H7 (cell line): ENCODE measurements at regions not wholly inside any gene's neighbourhood (a gene's known extent, or its start where the extent isn't known, plus 50 kb on each side); places are given as distances from the start of the nearest gene placed in this dataset.

Source experiments
- DNase-seq: peaks from one replicate; pipeline ENCODE4 v3.0.0; 2012
- H3K27me3 ChIP-seq: 2 replicates; pipeline ENCODE4 v1.6.0; 2011; ENCODE audit warnings: mild to moderate bottlenecking, low read length; ENCODE audit not compliant: control insufficient read depth, insufficient read depth
- H3K36me3 ChIP-seq: replicated peaks from 2 replicates; pipeline ENCODE4 v1.5.1; 2011; ENCODE audit warnings: low read length; ENCODE audit not compliant: control insufficient read depth, insufficient read depth
- H3K4me3 ChIP-seq: 2 replicates; pipeline ENCODE4 v1.5.1; 2011; ENCODE audit warnings: low read depth, mild to moderate bottlenecking, control low read depth, low read length, moderate library complexity; ENCODE audit not compliant: insufficient read depth

DNA sequence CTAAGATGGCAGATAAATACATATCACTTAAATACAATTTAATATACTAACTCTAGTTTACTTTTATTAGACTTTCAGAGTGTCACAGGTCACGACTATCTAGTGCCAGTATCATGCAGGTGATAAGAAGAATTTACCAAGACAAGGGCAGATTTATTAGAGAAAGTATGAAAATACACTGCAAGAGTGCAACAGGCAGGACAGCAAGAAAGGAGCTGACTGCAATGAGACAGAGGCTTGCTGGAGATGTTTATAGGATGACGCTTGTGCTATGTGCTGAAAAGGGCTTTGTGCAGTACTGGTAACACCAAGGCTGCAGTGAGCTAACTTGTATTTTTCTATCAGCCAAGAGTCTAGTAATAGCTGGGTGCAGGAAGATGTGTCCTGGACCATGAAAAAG lies 96.7 kb upstream of the QRFPR start:
- no peak for DNase-seq
- H3K27me3 ChIP-seq: no peaks in the 10 kb centered on the region
- H3K36me3 ChIP-seq: no peaks in the 10 kb centered on the region
- H3K4me3 ChIP-seq: no peak overlapping the region

DNA sequence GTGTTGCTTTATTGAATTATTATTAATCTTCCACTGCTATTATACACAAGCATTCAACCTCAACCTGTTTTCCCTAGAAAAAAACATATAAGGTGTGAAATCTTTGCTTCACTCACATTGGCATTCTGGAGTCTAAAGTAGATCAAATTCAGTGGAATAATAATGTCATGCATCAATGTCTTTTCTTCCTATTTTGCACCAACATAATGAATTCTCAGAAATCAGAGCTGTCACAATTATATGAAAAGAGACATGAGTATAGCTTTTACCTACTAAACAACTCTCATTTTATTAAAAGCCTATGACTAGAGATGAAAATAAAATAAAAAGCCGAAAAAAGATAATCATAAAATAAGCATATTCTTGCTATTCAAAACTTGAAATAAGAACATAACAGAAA lies 96.3 kb upstream of the QRFPR start:
- H3K27me3 ChIP-seq: no peaks in the 10 kb centered on the region
- H3K4me3 ChIP-seq: no peak overlapping the region
- no peak for DNase-seq
- no peaks in the 10 kb centered on the region for H3K36me3 ChIP-seq

DNA sequence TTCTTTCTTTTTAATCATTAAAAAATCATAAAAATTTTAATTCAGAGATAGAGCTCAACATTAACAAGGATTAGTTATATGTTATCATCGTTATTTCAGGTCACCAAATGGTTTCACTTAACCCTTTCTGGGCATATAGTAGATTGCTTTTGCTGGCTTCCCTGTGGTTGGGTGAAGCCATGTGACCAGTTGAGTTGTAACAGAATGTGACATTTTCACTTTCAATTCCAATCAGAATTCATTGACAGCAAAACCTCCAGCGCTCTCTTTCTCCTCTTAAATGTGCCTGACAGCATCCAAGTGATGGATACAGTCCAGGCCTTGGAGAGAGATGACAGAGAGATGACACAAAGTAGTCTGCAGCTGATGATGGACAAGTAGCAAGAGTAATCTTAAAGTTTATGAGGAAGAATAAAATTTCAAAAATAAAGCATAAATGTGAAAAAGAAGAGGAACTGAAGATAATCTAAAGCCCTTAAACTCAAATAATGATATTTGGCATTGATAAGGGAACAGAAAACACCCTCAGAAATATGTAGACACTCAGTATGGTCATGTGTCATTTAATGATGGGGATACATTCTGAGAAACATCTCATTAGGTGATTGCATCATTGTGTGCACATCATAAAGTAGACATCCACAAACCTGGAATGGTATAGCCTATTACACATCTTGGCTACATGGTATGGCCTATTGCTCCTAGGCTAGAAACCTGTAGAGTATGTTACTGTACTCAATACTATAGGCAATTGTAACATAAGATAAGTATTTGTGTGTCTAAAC lies 92.3 kb upstream of the QRFPR start:
- no peaks in the 10 kb centered on the region for H3K36me3 ChIP-seq
- no peak overlapping the region for H3K4me3 ChIP-seq
- no peaks in the 10 kb centered on the region for H3K27me3 ChIP-seq
- DNase-seq: no peak

DNA sequence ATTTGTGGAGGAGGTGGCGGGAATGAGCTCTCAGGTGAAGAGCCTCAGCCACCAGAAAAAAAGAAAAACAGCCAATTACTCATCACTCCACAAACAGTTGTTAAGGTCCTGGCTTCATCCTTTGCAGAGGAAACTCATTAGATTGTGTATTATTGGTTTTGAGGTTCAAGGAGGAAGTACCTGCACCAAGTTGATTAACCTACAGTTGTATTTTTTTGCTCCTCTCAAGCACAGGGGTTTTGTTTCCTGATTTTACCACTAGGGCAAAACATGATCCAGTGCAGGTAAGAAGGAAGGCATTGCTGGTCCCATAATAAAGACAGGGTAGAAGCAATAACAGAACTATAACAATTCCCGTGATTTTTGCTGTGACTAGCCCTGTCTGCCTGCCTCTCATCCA lies 84.0 kb upstream of the QRFPR start:
- H3K4me3 ChIP-seq: no peak overlapping the region
- H3K27me3 ChIP-seq: no peaks in the 10 kb centered on the region
- DNase-seq: no peak
- no peaks in the 10 kb centered on the region for H3K36me3 ChIP-seq

DNA sequence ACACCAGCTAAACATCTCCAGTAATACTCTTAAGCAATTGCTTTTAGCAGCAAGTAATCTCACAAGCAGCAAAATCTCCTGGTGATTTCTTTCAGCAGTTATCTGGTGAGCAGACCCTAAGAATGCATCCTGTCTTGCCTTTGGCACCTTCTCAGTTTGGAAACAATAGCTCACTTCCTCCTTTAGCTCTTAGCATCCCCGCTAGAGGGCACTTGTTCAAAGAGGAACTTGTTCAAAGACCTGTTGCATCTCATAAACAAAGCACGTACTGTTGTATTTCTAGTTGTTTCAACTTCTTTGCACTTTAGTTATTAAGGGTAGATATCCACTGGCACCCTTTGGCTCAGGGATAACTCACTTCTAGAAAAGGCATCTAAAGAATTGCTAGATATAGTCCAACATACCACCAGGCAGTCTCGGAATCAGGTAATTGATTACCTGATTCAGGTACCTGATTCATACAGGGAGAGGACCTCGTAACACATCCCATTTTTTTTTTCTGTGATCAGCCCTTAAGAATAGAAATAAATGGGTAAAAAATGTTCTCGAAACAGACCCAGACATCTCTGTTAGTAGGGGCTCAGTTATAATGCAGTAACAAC lies 81.9 kb upstream of the QRFPR start:
- Histone ChIP-seq H3K4me3 (no peak overlapping the region), H3K36me3 (no peaks in the 10 kb centered on the region), H3K27me3 (no peaks in the 10 kb centered on the region)
- DNase-seq: peak; percentile 12

DNA sequence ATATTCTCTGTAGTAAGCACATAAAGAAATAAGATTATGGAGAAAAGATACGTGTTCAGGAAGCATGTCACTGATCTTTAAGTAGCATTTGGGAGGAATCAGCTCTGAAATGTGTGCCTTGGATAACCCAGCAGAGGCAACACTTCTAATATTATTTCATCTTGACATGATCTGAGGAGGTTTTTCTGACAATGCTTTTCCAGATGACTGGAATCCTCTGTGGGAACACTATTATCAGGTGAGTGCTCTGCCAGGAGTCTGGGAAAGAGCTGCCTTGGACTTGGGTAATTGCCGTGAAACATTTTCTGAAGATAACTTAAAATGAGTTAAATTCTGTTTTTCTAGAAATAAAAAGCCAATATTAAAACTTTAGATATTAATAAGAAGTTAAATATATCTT lies 78.2 kb upstream of the QRFPR start:
- DNase-seq: no peak
- Histone ChIP-seq H3K36me3 (no peaks in the 10 kb centered on the region), H3K27me3 (no peaks in the 10 kb centered on the region), H3K4me3 (no peak overlapping the region)

DNA sequence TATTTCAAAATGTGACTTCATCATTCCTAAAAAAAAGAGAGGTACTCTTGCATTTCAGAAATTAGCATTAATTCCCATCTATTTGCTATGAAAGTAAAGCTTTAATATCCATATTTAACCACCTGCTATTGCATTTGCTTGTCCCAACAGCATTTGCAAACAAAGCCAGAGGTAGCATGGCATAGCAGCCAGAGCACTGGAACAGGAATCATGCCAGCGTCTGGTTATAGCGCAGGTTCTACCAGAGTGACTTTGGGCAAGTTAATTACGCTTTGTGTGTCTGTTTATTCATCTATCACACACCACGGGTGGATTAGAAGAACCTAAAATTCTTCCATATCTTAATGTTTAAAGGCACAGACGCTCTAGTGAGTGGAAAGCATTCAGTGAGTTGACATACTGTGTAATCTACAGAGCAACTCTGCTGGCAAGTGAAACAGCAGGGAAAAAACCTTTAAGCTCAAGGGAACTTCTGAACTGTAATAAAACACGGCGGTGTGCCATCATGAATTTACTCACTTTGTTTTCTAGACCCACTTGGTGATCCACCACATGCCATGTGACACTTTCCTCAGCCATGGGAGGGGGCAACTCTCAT lies 76.6 kb upstream of the QRFPR start:
- no peaks in the 10 kb centered on the region for H3K27me3 ChIP-seq
- no peak for DNase-seq
- no peak overlapping the region for H3K4me3 ChIP-seq
- H3K36me3 ChIP-seq: no peaks in the 10 kb centered on the region

DNA sequence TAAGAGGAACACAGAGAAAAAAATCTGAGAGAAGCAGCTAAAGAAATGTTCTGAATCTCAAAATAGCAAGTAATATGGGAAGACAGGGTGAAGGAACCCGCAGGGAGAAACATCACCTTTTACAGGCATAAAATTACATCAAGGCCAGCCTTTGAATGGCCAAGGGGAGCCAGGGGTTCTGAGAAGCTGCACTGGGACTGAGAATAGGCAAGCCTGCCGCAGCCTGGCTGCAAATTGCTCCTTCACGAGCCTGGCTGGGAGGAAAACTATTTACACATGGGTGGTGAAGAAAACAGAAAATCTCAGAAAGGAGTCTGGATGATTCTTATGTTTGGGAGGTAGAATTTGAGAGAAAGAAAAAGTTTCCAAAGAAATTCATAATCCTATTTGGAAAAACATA lies 74.5 kb upstream of the QRFPR start:
- Histone ChIP-seq H3K36me3 (no peaks in the 10 kb centered on the region), H3K4me3 (no peak overlapping the region), H3K27me3 (no peaks in the 10 kb centered on the region)
- DNase-seq: no peak

DNA sequence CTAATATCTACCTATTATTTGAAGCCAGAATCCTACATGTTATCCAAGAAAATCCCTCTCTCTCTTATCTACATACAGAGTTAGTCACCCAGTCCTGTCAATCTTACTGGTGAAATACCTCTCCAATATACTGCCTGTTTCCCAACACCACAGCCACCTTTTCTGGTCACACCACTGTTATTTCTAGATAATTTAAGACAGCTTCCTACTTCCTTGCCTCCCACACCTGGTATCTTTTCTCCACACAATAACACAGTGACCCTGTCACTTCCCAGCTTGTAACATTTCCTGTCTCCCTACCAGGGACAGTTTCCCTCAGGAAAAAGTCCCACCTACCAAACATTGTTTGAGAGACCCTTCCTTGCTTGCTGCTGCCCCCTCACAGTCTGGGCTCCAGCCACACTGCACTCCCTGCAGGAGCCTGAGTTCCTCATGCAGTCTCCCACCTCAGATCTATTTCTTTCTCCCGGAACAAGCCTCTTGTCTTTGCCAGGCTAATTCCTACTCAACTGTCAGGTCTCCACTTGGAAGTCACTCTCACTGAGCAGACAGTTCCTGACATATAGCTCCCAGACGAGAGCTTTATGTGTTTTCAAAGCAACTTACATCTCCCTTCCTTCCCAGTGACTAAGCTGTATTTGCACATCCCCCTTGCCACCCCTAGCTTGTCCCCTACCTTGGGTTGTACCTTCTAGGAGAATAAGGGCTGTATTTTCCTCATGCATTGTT lies 73.6 kb upstream of the QRFPR start:
- no peak for DNase-seq
- no peaks in the 10 kb centered on the region for H3K36me3 ChIP-seq
- H3K27me3 ChIP-seq: no peaks in the 10 kb centered on the region
- no peak overlapping the region for H3K4me3 ChIP-seq

DNA sequence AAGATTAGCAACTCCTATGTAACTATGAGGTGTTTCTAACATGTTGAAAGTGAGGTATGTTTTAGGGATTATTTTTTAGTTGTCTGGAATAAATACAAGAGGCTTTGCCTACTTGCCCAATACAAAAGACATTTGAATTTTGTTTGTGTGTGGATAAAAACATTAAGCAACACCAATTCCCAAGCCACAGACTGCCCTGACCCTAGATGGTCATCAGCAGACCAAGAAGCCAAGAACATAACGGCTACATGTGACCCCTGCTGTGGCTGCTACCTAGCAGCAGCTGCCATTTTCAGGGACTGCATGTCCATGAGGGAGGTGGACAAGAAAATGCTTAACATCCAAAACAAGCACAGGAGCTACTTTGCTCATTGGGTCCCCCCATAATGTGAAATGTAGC lies 70.5 kb upstream of the QRFPR start:
- H3K4me3 ChIP-seq: no peak overlapping the region
- no peaks in the 10 kb centered on the region for H3K36me3 ChIP-seq
- DNase-seq: no peak
- no peaks in the 10 kb centered on the region for H3K27me3 ChIP-seq

DNA sequence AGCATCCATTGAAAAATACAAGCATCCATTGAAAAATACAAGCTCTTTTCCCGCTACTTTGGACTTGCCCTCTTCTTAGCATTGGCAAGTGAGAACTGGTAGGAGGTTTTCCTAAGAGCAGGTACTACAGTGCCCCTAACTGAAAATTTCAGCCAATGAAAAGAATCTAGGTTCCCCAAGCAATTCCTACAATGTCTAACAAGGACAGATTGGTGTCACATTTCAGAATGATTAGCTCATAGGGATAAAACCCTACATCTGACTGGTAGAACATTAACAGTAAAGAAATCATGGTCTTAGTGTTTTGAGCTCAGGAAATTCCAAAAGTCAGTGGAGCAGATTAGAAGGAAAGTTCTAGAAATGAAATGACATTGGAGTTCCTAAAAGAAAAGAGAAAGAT lies 68.6 kb upstream of the QRFPR start:
- Histone ChIP-seq H3K27me3 (no peaks in the 10 kb centered on the region), H3K36me3 (no peaks in the 10 kb centered on the region), H3K4me3 (no peak overlapping the region)
- DNase-seq: no peak

DNA sequence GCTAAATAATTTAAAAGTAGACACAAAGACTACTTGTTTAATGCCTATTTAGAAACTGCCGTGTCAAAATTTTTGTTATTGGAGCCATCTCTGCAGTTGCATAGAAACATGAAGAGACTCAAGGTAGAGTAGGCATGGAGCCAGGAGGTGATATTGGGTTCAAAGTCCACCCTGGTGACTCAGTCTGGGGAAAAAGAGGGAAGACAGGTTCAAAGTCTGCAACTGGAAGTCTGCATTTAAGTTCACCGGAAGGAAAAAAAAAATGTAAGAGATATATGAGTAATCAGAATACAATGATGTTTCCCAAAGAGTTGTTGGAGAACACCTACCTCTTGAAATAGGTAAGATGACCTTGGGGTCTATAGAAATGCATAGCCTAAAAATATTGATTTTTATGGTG lies 67.4 kb upstream of the QRFPR start:
- H3K4me3 ChIP-seq: no peak overlapping the region
- DNase-seq: no peak

DNA sequence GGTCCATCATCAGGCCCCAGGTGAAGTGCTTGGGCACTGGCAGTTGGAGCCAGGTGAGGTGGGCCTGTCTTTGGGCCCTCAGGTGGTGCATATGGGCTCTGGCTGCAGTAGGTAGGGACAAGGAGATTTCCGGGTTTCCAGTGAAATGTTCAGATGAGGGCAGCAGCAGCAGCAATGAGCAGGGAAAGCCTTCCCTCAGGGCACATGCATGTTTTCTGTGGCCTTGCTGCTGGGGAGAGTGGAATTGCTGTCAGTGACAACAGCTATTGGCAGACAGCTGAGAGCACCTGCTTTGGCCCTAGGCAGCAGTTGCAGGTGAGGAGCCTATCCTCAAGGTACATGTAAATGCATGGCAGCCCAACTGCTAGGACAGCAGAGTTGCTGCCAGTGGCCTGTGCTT lies 58.9 kb upstream of the QRFPR start:
- DNase-seq: no peak
- H3K36me3 ChIP-seq: no peaks in the 10 kb centered on the region
- no peak overlapping the region for H3K4me3 ChIP-seq
- H3K27me3 ChIP-seq: no peaks in the 10 kb centered on the region

More for the DNA sequence above, 67.4 kb upstream of the QRFPR start:
- Histone ChIP-seq H3K27me3 (no peaks in the 10 kb centered on the region), H3K36me3 (no peaks in the 10 kb centered on the region)
